Esophagus squamous epithelium (tissue), 5 donors: ENCODE measurements at regions not wholly inside any gene's neighbourhood (a gene's known extent, or its start where the extent isn't known, plus 50 kb on each side); places are given as distances from the start of the nearest gene placed in this dataset.

Source experiments
- DNase-seq: peaks from one replicate; lab custom pipeline; 2025; lab: John Stamatoyannopoulos, UW
- H3K27ac ChIP-seq, 4 donors: fragments of 200-600 bp; sonication (generic); one replicate each; pipeline ENCODE4 v1.5.1; 2016 to 2019; ENCODE audit warnings: mild to moderate bottlenecking in 1 of 4
- H3K27me3 ChIP-seq, 4 donors: fragments of 200-600 bp; sonication (generic); 1 replicate in 3 of 4; 2 replicates in 1 of 4; pipeline versions ENCODE4 v1.5.1 to v1.6.0; 2017 to 2021; ENCODE audit warnings: antibody characterized with exemption in 1 of 4
- H3K36me3 ChIP-seq, 3 donors: fragments of 200-600 bp; sonication (generic); one replicate each; pipeline ENCODE4 v1.5.1; 2016 to 2019
- H3K4me1 ChIP-seq, 3 donors: fragments of 200-600 bp; sonication (generic); one replicate each; pipeline ENCODE4 v1.5.1; 2017 to 2019
- H3K4me3 ChIP-seq, 4 donors: fragments of 200-600 bp; sonication (generic); 1 replicate in 3 of 4; 2 replicates in 1 of 4; pipeline ENCODE4 v1.5.1; 2016 to 2019; ENCODE audit warnings: mild to moderate bottlenecking in 2 of 4, moderate library complexity in 1 of 4
- H3K9me3 ChIP-seq, 3 donors: fragments of 200-600 bp; sonication (generic); one replicate each; pipeline ENCODE4 v1.5.1; 2016 to 2019
- POLR2A ChIP-seq, 4 donors: fragments of 450-650 bp; IDR thresholded peaks; one replicate each; pipeline ENCODE4 v1.6.1; 2017; ENCODE audit warnings: antibody characterized with exemption in 4 of 4, mild to moderate bottlenecking in 4 of 4, moderate library complexity in 3 of 4
- WGBS, 2 donors: methylation state at CpG; one replicate each; pipeline ENCODE4 v1.1.5; 2018; 5-methylcytosine and 5-hydroxymethylcytosine counted together
- intact Hi-C: fragments of 100-400 bp; cut with DNase I; formaldehyde crosslinking; loops from one replicate; pipeline ENCODE4 v1.15.0; 2022
- TF ChIP-seq, protein P1 (sequence below), 6 experiments: fragments of 450-650 bp in 4 of 6; fragments of 200-600 bp in 2 of 6; sonication (generic) in 2 of 6; IDR thresholded peaks; one replicate each; pipeline ENCODE4 v1.5.1; 2016 to 2019; ENCODE audit warnings: antibody characterized with exemption in 6 of 6, mild to moderate bottlenecking in 4 of 6, moderate library complexity in 4 of 6
- donor health status: DM: yes; HTN: yes; CAD: no.

DNA sequence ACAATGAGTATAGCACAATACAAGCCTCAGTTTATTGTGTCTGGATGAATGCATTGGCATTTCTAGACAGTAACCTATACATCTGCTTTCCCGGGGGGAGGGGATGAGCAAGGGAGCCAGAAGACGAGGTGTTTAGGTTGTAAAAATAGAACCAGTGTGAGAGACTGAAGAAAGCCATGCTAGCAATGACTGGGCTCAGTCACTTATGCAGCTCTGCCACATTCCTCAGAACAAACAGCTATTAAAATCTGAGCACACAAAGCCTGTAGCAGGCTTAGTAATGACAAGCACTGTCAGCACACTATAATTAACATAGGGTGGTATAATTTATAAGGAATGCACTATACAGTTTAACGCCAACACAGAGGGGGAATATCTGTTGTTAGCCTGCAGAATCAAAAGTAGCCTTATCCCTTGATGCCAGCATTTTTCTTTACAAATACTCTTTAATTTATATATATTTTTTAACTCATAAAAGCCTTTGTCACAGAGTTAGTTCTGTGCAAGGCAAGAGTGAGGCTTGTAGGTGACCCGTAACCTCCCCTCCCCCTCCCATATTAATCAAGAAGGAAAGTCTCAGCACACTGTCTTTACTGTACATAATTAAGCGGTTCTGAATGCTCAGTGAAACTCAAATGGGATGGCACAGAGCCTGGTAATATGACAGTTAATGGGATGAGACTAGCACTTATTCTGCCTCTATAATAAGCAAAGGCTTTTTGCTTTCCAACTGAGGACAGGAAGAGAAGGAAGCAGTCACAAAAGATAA lies 295.4 kb downstream of the CSNK1G3 start:
- Histone ChIP-seq H3K27ac (peak overlapping the region in 2 of 4 donors; percentile 3 to 49), H3K36me3 (no peaks in the 10 kb centered on the region), H3K27me3 (no peaks in the 10 kb centered on the region), H3K9me3 (no peaks in the 10 kb centered on the region), H3K4me3 (no peak overlapping the region), H3K4me1 (peaks cover 0 to 71% (median 35%) of the 10 kb centered on the region in 3 donors)
- TF ChIP-seq POLR2A (IDR thresholded peaks at IDR 0.05) = no peak
- TF ChIP-seq, protein P1, sequence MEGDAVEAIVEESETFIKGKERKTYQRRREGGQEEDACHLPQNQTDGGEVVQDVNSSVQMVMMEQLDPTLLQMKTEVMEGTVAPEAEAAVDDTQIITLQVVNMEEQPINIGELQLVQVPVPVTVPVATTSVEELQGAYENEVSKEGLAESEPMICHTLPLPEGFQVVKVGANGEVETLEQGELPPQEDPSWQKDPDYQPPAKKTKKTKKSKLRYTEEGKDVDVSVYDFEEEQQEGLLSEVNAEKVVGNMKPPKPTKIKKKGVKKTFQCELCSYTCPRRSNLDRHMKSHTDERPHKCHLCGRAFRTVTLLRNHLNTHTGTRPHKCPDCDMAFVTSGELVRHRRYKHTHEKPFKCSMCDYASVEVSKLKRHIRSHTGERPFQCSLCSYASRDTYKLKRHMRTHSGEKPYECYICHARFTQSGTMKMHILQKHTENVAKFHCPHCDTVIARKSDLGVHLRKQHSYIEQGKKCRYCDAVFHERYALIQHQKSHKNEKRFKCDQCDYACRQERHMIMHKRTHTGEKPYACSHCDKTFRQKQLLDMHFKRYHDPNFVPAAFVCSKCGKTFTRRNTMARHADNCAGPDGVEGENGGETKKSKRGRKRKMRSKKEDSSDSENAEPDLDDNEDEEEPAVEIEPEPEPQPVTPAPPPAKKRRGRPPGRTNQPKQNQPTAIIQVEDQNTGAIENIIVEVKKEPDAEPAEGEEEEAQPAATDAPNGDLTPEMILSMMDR (IDR thresholded peaks at IDR 0.05) = no peak
- no peak for DNase-seq
- WGBS, 2 donors = 49 to 55% methylated on average over 5 of the region's 5 CpGs
- intact Hi-C loops = no loop called here

DNA sequence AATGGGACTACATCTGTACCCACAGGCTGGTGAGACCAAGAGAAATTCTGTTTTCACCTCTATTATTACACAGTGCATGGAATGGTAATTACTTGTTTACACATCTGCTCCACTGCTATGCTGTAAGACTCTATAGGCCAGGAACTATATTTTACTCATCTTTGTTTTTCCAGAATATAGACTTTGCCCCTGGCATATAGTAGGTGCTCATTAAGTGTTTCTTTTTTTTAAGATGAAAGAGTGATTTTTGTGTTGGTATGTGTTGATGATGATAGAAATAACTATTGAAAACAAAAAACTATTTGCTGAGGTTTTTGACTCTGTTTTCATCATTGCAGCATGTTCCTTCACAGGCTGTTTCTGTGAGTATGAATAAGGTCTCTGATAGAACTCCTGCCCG lies 294.7 kb downstream of the CSNK1G3 start:
- 67 to 86% methylated on average over 1 of the region's 1 CpG for WGBS, 2 donors
- no peaks in the 10 kb centered on the region for H3K36me3 ChIP-seq
- peak overlapping the region in 2 of 4 donors; percentile 16 to 49 for H3K27ac ChIP-seq
- peaks cover 0 to 71% (median 35%) of the 10 kb centered on the region in 3 donors for H3K4me1 ChIP-seq
- intact Hi-C loops = no loop called here
- H3K27me3 ChIP-seq = no peaks in the 10 kb centered on the region
- DNase-seq = no peak
- no peaks in the 10 kb centered on the region for H3K9me3 ChIP-seq
- TF ChIP-seq, protein P1 (IDR thresholded peaks at IDR 0.05) = no peak
- TF ChIP-seq POLR2A (IDR thresholded peaks at IDR 0.05) = no peak
- no peak overlapping the region for H3K4me3 ChIP-seq

DNA sequence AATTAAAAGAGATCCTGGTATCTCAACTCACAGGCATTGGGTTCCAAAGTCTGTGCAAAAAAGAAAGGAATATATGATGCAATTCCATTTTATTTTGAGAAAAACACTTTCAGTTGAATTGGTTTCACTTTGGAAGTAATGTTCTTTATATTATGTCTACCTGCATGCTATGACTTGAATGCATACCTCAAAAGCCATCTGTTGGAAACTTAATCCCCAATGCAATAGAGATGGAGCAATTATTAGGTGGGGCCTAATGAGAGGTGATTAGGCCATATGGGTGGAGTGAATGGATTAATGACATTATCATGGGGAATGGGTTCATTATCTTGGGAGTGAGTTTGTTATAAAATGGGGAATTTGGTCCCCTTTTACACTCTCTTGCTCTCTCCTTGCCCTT lies 293.3 kb downstream of the CSNK1G3 start:
- intact Hi-C loops = no loop called here
- DNase-seq = no peak

DNA sequence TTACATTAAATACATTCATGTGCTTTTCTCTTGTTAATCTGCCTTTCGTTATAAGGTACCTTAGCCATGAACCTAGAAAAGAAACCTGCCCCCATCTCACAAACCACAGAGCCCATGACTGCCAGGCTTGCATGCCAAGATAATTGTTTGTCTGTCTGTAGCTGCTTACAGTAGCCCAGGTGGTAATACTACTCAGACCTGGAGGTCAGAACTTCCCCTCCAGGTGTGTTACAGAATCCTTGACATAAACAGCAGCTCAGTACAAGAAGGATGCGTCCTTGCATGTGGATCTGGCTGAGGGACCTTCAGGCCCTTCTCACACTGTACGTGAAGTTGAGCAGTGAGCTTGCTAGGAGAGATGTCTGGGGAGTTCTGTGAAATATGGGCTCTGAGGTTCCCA lies 291.4 kb downstream of the CSNK1G3 start:
- Histone ChIP-seq H3K36me3 (no peaks in the 10 kb centered on the region), H3K27me3 (no peaks in the 10 kb centered on the region), H3K4me3 (no peak overlapping the region), H3K27ac (no peak overlapping the region), H3K4me1 (peaks cover 0 to 51% (median 18%) of the 10 kb centered on the region in 3 donors), H3K9me3 (no peaks in the 10 kb centered on the region)
- intact Hi-C loops = no loop called here
- DNase-seq = no peak
- WGBS, 2 donors = 36 to 59% methylated on average over 3 of the region's 3 CpGs
- TF ChIP-seq, protein P1 (IDR thresholded peaks at IDR 0.05) = no peak
- no peak for TF ChIP-seq POLR2A (IDR thresholded peaks at IDR 0.05)

More for the DNA sequence above, 293.3 kb downstream of the CSNK1G3 start:
- H3K27me3 ChIP-seq = no peaks in the 10 kb centered on the region
- TF ChIP-seq, protein P1 (IDR thresholded peaks at IDR 0.05) = no peak
- TF ChIP-seq POLR2A (IDR thresholded peaks at IDR 0.05) = no peak
- no peaks in the 10 kb centered on the region for H3K9me3 ChIP-seq
- no peaks in the 10 kb centered on the region for H3K36me3 ChIP-seq
- peak overlapping the region in 3 of 4 donors; percentile 51 to 70 (median 68) for H3K27ac ChIP-seq
- peaks cover 0 to 71% (median 34%) of the 10 kb centered on the region in 3 donors for H3K4me1 ChIP-seq
- H3K4me3 ChIP-seq = no peak overlapping the region

DNA sequence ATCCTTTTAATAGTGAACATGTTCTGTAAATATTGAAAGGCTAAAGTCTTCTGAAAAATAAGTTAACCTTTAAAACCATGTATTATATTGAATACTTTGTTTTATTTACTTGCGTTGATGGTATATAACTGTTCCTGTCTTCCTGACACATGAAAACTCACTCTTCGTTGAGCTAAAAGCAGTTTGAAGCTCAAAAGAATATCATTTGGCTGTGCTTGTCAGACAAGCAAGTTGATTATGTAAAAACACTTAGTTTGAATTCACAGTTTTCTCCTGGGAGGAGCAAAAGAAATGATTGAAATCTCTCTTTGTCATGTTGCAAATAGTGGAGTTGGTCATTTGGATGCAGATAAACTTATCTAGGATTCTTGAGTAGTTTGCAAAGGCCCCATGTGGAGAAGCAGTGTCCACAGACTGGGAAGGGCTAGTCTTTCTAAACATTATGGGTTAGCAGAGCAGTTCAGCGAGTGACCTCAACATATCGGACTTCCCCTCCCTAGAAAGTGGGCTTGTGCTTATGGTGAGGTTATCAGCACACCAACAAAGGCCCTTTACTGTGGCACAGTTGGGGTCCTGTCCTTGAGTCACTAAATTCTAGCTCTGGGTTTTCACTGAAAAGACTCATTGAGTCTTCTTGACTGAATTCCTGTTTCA lies 290.4 kb downstream of the CSNK1G3 start:
- no peak overlapping the region for H3K4me3 ChIP-seq
- no peak overlapping the region for H3K27ac ChIP-seq
- 90 to 91% methylated on average over 4 of the region's 4 CpGs for WGBS, 2 donors
- no peaks in the 10 kb centered on the region for H3K9me3 ChIP-seq
- intact Hi-C loops = no loop called here
- no peaks in the 10 kb centered on the region for H3K27me3 ChIP-seq
- TF ChIP-seq, protein P1 (IDR thresholded peaks at IDR 0.05) = no peak
- TF ChIP-seq POLR2A (IDR thresholded peaks at IDR 0.05) = no peak
- no peaks in the 10 kb centered on the region for H3K36me3 ChIP-seq
- no peak for DNase-seq
- H3K4me1 ChIP-seq = peaks cover 0 to 42% (median 9%) of the 10 kb centered on the region in 3 donors
